Activated CD4-positive, alpha-beta T cell treated with anti-CD3 and anti-CD28 coated beads, Interleukin-2, amount 50 U/mL, for 4 hours (primary cell): ENCODE measurements at regions not wholly inside any gene's neighbourhood (a gene's known extent, or its start where the extent isn't known, plus 50 kb on each side); places are given as distances from the start of the nearest gene placed in this dataset.

Source experiments
- DNase-seq, 2 experiments: peaks; one replicate each; pipeline ENCODE4 v3.0.0-alpha.2; 2020

GRCh38 chr7:25966469-25966868, 185.5 kb upstream of the NFE2L3 start:
- DNase-seq = no peak

- no peak for DNase-seq
Observed at GRCh38 chr7:25967278-25968204, 184.5 kb upstream of the NFE2L3 start.

GRCh38 chr7:25968205-25968993, 183.6 kb upstream of the NFE2L3 start:
- no peak for DNase-seq

- no peak for DNase-seq
Observed at GRCh38 chr7:25970356-25970755, 181.6 kb upstream of the NFE2L3 start.

GRCh38 chr7:25970911-25971310, 181.1 kb upstream of the NFE2L3 start:
- DNase-seq = no peak

- DNase-seq = no peak
Observed at GRCh38 chr7:25976630-25977029, 175.4 kb upstream of the NFE2L3 start.

- no peak for DNase-seq
Observed at GRCh38 chr7:25978466-25978865, 173.5 kb upstream of the NFE2L3 start.

GRCh38 chr7:25979605-25980004, 172.4 kb upstream of the NFE2L3 start:
- no peak for DNase-seq

- no peak for DNase-seq
Observed at GRCh38 chr7:25982684-25983083, 169.3 kb upstream of the NFE2L3 start.

GRCh38 chr7:25985196-25985595, 166.8 kb upstream of the NFE2L3 start:
- DNase-seq = no peak

GRCh38 chr7:25988640-25989039, 163.4 kb upstream of the NFE2L3 start:
- DNase-seq = no peak

- no peak for DNase-seq
Observed at GRCh38 chr7:25989140-25989705, 162.8 kb upstream of the NFE2L3 start.

GRCh38 chr7:25994433-25994994, 157.5 kb upstream of the NFE2L3 start:
- no peak for DNase-seq

- DNase-seq = no peak
Observed at GRCh38 chr7:25995216-25995615, 156.8 kb upstream of the NFE2L3 start.

- no peak for DNase-seq
Observed at GRCh38 chr7:25996006-25996408, 156.0 kb upstream of the NFE2L3 start.

- no peak for DNase-seq
Observed at GRCh38 chr7:25998499-25998898, 153.5 kb upstream of the NFE2L3 start.

- no peak for DNase-seq
Observed at GRCh38 chr7:26000841-26001240, 151.2 kb upstream of the NFE2L3 start.

GRCh38 chr7:26001662-26002244, 150.2 kb upstream of the NFE2L3 start:
- DNase-seq = no peak

GRCh38 chr7:26005683-26006410, 146.2 kb upstream of the NFE2L3 start:
- no peak for DNase-seq

- DNase-seq = no peak
Observed at GRCh38 chr7:26006426-26006825, 145.6 kb upstream of the NFE2L3 start.

- DNase-seq = no peak
Observed at GRCh38 chr7:26007510-26007909, 144.5 kb upstream of the NFE2L3 start.

GRCh38 chr7:26008428-26008827, 143.6 kb upstream of the NFE2L3 start:
- no peak for DNase-seq
